Ovary (tissue), 3 donors: ENCODE measurements at regions not wholly inside any gene's neighbourhood (a gene's known extent, or its start where the extent isn't known, plus 50 kb on each side); places are given as distances from the start of the nearest gene placed in this dataset.

Experiments used
- EP300 ChIP-seq: sonication (generic); formaldehyde crosslinking; IDR thresholded peaks from one replicate; pipeline ENCODE4 v1.6.1; 2017; ENCODE audit warnings: antibody characterized with exemption
- POLR2A ChIP-seq: fragments of 450-650 bp; IDR thresholded peaks from one replicate; pipeline ENCODE4 v1.6.1; 2017; ENCODE audit warnings: antibody characterized with exemption, mild to moderate bottlenecking, moderate library complexity
- TF ChIP-seq, protein P1 (sequence below), 3 donors: fragments of 450-650 bp in 2 of 3; fragments of 200-600 bp in 1 of 3; IDR thresholded peaks; one replicate each; pipeline versions ENCODE4 v1.5.1 to v1.8.0; 2016 to 2022; ENCODE audit warnings: antibody characterized with exemption in 3 of 3, mild to moderate bottlenecking in 1 of 3
- donor health status: DM: no; HTN: no; CAD: no.

DNA sequence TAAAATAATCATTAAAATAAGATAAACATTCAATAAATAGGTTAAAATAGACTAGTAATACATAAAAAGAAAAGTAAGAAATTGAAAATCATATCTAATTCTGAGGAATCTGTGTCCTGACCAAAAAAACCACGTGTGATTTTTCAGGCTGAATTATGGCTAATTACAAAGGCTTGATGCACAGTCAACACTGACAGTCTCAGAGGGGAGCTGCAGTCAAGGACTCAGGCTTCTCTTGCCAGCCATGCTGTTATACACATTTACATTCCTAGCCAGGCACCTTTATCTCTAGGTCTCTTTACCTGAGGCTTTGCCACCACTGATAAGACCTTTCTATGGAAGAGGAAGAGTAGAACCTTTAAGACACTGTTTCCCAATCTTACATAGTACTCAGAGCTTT lies 1737.7 kb upstream of the PCDH10 start:
- TF ChIP-seq POLR2A (no peak), EP300 (no peak)
- TF ChIP-seq, protein P1, sequence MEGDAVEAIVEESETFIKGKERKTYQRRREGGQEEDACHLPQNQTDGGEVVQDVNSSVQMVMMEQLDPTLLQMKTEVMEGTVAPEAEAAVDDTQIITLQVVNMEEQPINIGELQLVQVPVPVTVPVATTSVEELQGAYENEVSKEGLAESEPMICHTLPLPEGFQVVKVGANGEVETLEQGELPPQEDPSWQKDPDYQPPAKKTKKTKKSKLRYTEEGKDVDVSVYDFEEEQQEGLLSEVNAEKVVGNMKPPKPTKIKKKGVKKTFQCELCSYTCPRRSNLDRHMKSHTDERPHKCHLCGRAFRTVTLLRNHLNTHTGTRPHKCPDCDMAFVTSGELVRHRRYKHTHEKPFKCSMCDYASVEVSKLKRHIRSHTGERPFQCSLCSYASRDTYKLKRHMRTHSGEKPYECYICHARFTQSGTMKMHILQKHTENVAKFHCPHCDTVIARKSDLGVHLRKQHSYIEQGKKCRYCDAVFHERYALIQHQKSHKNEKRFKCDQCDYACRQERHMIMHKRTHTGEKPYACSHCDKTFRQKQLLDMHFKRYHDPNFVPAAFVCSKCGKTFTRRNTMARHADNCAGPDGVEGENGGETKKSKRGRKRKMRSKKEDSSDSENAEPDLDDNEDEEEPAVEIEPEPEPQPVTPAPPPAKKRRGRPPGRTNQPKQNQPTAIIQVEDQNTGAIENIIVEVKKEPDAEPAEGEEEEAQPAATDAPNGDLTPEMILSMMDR (IDR thresholded peaks at IDR 0.05) = no peak
